Spinal cord (tissue), 9 donors: ENCODE measurements at regions not wholly inside any gene's neighbourhood (a gene's known extent, or its start where the extent isn't known, plus 50 kb on each side); places are given as distances from the start of the nearest gene placed in this dataset.
"Not testable (repeated sequence)": the region's sequence is repeated elsewhere in the genome, so short reads cannot be mapped to it uniquely, and the experiment has no call there.

ENCODE experiments used
- DNase-seq, 6 donors: peaks; one replicate each; pipeline versions ENCODE4 v3.0.0 to v3.0.0-alpha.2; 2013 to 2015; ENCODE audit warnings: low spot score in 6 of 6, low read depth in 4 of 6
- H3K27ac ChIP-seq: one replicate; pipeline ENCODE4 v1.5.1; 2013; ENCODE audit warnings: low read depth, low read length, control low read depth
- H3K27me3 ChIP-seq: one replicate; pipeline ENCODE4 v1.6.1; 2013; ENCODE audit warnings: low read length; ENCODE audit not compliant: control insufficient read depth, insufficient read depth
- H3K36me3 ChIP-seq: one replicate; pipeline ENCODE4 v1.6.1; 2013; ENCODE audit warnings: low read length; ENCODE audit not compliant: control insufficient read depth, insufficient read depth
- H3K4me1 ChIP-seq: one replicate; pipeline ENCODE4 v1.6.1; 2013; ENCODE audit warnings: low read length; ENCODE audit not compliant: control insufficient read depth, insufficient read depth
- H3K4me3 ChIP-seq: one replicate; pipeline ENCODE4 v1.5.1; 2013; ENCODE audit warnings: low read depth, low read length, control low read depth
- H3K9me3 ChIP-seq: one replicate; pipeline ENCODE4 v1.6.1; 2013; ENCODE audit warnings: low read length; ENCODE audit not compliant: control insufficient read depth, insufficient read depth
- WGBS: methylation state at CpG from one replicate; pipeline ENCODE4 v1.1.5; 2013; ENCODE audit warnings: missing lambda C conversion rate; ENCODE audit not compliant: insufficient coverage; 5-methylcytosine and 5-hydroxymethylcytosine counted together
- donor health status: healthy.

GRCh38 chr12:23389315-23389714, 560.2 kb downstream of the SOX5 start:
- H3K27me3 ChIP-seq, result not testable (repeated sequence)

GRCh38 chr12:23399402-23399933, 550.0 kb downstream of the SOX5 start:
- WGBS, result no CpG with 5 or more reads among the region's 2 CpGs
- DNase-seq, result peak in 2 of 6 donors; percentile 2 to 31
- Histone ChIP-seq H3K27ac (no peak overlapping the region), H3K27me3 (no peaks in the 10 kb centered on the region), H3K9me3 (peaks cover 7% of the 10 kb centered on the region), H3K4me3 (no peak overlapping the region), H3K4me1 (no peaks in the 10 kb centered on the region), H3K36me3 (no peaks in the 10 kb centered on the region)

More at GRCh38 chr12:23389315-23389714, 560.2 kb downstream of the SOX5 start:
- not testable (repeated sequence) for DNase-seq, H3K4me1 ChIP-seq, H3K9me3 ChIP-seq, H3K36me3 ChIP-seq, H3K27ac ChIP-seq, H3K4me3 ChIP-seq
- 97% methylated on average over 3 of the region's 4 CpGs for WGBS

- WGBS, result 100% methylated on average over 3 of the region's 3 CpGs
- H3K4me3 ChIP-seq, result no peak overlapping the region
- no peak for DNase-seq
- H3K27me3 ChIP-seq, result no peaks in the 10 kb centered on the region
- H3K9me3 ChIP-seq, result no peaks in the 10 kb centered on the region
- H3K4me1 ChIP-seq, result no peaks in the 10 kb centered on the region
- no peak overlapping the region for H3K27ac ChIP-seq
- H3K36me3 ChIP-seq, result no peaks in the 10 kb centered on the region
These were observed 534.3 kb downstream of the SOX5 start for GRCh38 chr12:23415180-23415579.

- 65% methylated on average over 5 of the region's 6 CpGs for WGBS
- H3K9me3 ChIP-seq, result no peaks in the 10 kb centered on the region
- no peaks in the 10 kb centered on the region for H3K4me1 ChIP-seq
- no peak overlapping the region for H3K4me3 ChIP-seq
- H3K27me3 ChIP-seq, result no peaks in the 10 kb centered on the region
- H3K27ac ChIP-seq, result no peak overlapping the region
- H3K36me3 ChIP-seq, result no peaks in the 10 kb centered on the region
- DNase-seq, result no peak
These were observed 527.9 kb downstream of the SOX5 start for GRCh38 chr12:23421556-23421955.

GRCh38 chr12:23423097-23423687, 526.3 kb downstream of the SOX5 start:
- Histone ChIP-seq H3K27ac (no peak overlapping the region), H3K4me1 (no peaks in the 10 kb centered on the region), H3K4me3 (no peak overlapping the region), H3K36me3 (no peaks in the 10 kb centered on the region), H3K9me3 (no peaks in the 10 kb centered on the region), H3K27me3 (no peaks in the 10 kb centered on the region)
- DNase-seq, result no peak
- WGBS, result 89% methylated on average over 3 of the region's 5 CpGs

GRCh38 chr12:23423796-23424195, 525.7 kb downstream of the SOX5 start:
- Histone ChIP-seq H3K4me3 (no peak overlapping the region), H3K27ac (no peak overlapping the region), H3K9me3 (no peaks in the 10 kb centered on the region), H3K4me1 (no peaks in the 10 kb centered on the region), H3K27me3 (no peaks in the 10 kb centered on the region), H3K36me3 (no peaks in the 10 kb centered on the region)
- no peak for DNase-seq
- WGBS, result no CpG with 5 or more reads among the region's 2 CpGs

- WGBS, result 78% methylated on average over 7 of the region's 9 CpGs
- no peaks in the 10 kb centered on the region for H3K9me3 ChIP-seq
- no peak overlapping the region for H3K27ac ChIP-seq
- H3K4me1 ChIP-seq, result no peaks in the 10 kb centered on the region
- no peak for DNase-seq
- H3K36me3 ChIP-seq, result no peaks in the 10 kb centered on the region
- H3K4me3 ChIP-seq, result no peak overlapping the region
- H3K27me3 ChIP-seq, result no peaks in the 10 kb centered on the region
These were observed 524.8 kb downstream of the SOX5 start for GRCh38 chr12:23424685-23425084.

- Histone ChIP-seq H3K9me3 (no peaks in the 10 kb centered on the region), H3K36me3 (no peaks in the 10 kb centered on the region)
- 100% methylated on average over 2 of the region's 6 CpGs for WGBS
These were observed 523.1 kb downstream of the SOX5 start for GRCh38 chr12:23426328-23426727.

GRCh38 chr12:23428758-23429157, 520.7 kb downstream of the SOX5 start:
- H3K4me1 ChIP-seq, result no peaks in the 10 kb centered on the region
- H3K27ac ChIP-seq, result no peak overlapping the region
- no peak for DNase-seq
- no peaks in the 10 kb centered on the region for H3K36me3 ChIP-seq
- 60% methylated on average over 1 of the region's 6 CpGs for WGBS
- no peaks in the 10 kb centered on the region for H3K27me3 ChIP-seq
- H3K4me3 ChIP-seq, result no peak overlapping the region
- H3K9me3 ChIP-seq, result no peaks in the 10 kb centered on the region

More at GRCh38 chr12:23426328-23426727, 523.1 kb downstream of the SOX5 start:
- Histone ChIP-seq H3K27me3 (no peaks in the 10 kb centered on the region), H3K27ac (no peak overlapping the region), H3K4me1 (no peaks in the 10 kb centered on the region), H3K4me3 (no peak overlapping the region)
- DNase-seq, result no peak

- no peak overlapping the region for H3K4me3 ChIP-seq
- H3K27me3 ChIP-seq, result no peaks in the 10 kb centered on the region
- DNase-seq, result peak in 1 of 6 donors; percentile 7
- H3K4me1 ChIP-seq, result no peaks in the 10 kb centered on the region
- WGBS, result no CpG with 5 or more reads among the region's 1 CpG
- H3K36me3 ChIP-seq, result no peaks in the 10 kb centered on the region
- no peaks in the 10 kb centered on the region for H3K9me3 ChIP-seq
- H3K27ac ChIP-seq, result no peak overlapping the region
These were observed 518.5 kb downstream of the SOX5 start for GRCh38 chr12:23431006-23431405.
